ENCODE measurements at regions not wholly inside any gene's neighbourhood (a gene's known extent, or its start where the extent isn't known, plus 50 kb on each side); places are given as distances from the start of the nearest gene placed in this dataset.

DNA sequence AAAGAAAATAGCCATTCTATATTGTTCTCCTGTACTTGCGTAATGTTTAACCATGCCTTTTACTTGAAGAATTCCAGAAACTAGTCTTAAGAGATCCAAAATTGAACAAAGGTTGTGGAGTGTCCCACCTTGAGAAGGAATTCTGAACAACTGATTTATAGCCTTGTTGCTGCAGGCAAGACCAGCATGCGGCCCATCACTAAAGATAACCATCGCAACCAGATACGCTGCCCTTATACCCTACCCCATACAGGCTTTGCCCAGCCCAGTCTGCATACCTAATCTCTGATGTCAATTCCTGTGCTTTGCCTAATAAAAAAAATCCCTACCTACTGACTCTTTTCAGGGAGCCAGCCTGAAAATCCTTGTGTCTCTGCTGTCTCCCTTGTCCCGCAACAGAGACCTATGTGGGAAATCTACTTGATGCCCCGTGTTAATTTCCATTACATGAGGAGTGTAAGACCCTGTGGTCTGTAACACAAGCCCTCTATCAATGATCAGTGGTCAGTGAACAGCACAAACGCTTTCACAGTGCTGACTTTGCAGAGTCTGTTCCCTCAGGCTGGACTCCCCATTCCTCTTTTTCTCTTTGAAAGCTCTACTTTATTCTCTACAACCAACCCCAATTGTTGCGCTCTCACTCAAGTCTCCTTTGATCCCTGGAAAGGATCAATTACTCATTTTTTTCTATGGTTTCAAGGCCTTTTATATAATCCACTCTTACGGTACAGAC lies 125.7 kb upstream of the BTBD3 start:
- Histone ChIP-seq H3K4me3 (ENCODE audit: low read depth, low read length) (no peak overlapping the region), H3K9me3 (ENCODE audit: control insufficient read depth, insufficient read depth, low read length) (no peaks in the 10 kb centered on the region), H3K27ac (ENCODE audit: low read depth, low read length) (no peak overlapping the region), H3K27me3 (ENCODE audit: control insufficient read depth, insufficient read depth, low read length) (no peaks in the 10 kb centered on the region), H3K36me3 (ENCODE audit: control insufficient read depth, insufficient read depth, low read length) (no peaks in the 10 kb centered on the region), H3K4me1 (ENCODE audit: control insufficient read depth, insufficient read depth, low read length) (no peaks in the 10 kb centered on the region)
- WGBS (ENCODE audit: insufficient coverage): 78% methylated on average over 8 of the region's 9 CpGs
- DNase-seq (ENCODE audit: low read depth in 4 of 6, low spot score in 6 of 6): no peak

DNA sequence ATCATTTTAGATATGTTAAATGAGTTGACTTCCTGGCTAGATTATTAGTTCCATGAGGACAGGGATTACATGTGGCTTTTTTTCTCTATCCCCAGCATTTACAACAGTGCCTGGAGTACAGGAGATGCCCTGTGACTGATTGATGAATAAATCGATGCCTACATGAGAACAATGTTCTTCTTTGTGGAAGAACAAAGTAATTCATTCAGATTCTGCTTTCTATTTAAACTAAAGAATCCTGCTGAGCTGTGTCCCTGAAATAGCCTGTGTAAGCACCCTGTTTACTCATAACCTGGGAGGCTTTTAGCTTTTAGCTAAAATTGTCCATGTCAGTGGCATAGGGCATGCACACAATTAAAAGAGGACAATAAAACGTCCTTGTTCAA lies 125.1 kb upstream of the BTBD3 start:
- no peaks in the 10 kb centered on the region for H3K4me1 ChIP-seq (ENCODE audit: control insufficient read depth, insufficient read depth, low read length)
- WGBS (ENCODE audit: insufficient coverage): no CpG with 5 or more reads among the region's 2 CpGs
- no peaks in the 10 kb centered on the region for H3K9me3 ChIP-seq (ENCODE audit: control insufficient read depth, insufficient read depth, low read length)
- H3K27me3 ChIP-seq (ENCODE audit: control insufficient read depth, insufficient read depth, low read length): no peaks in the 10 kb centered on the region
- no peak overlapping the region for H3K27ac ChIP-seq (ENCODE audit: low read depth, low read length)
- H3K4me3 ChIP-seq (ENCODE audit: low read depth, low read length): no peak overlapping the region
- no peaks in the 10 kb centered on the region for H3K36me3 ChIP-seq (ENCODE audit: control insufficient read depth, insufficient read depth, low read length)
- peak in 1 of 6 donors; percentile 42 for DNase-seq (ENCODE audit: low read depth in 4 of 6, low spot score in 6 of 6)

DNA sequence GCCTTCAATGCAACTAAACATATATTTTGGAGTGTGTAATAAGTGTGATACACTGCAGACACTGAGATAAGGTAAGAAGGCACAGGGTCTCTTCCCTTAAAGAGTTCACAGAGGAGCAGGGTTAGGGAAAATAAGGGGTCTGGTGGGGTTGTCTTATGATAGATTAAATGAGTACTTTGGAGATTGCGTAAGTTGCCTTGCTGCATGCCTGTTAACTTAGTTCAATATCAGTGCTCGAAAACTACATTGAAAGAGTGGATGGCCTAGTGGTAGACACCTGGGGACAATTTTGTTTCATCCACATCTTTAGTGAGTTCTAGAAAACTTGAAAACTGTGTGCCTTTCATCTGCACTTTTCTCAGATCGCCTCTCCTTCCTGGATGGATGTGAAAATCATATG lies 123.2 kb upstream of the BTBD3 start:
- WGBS (ENCODE audit: insufficient coverage): no CpG with 5 or more reads among the region's 3 CpGs
- H3K4me3 ChIP-seq (ENCODE audit: low read depth, low read length): no peak overlapping the region
- no peak for DNase-seq (ENCODE audit: low read depth in 4 of 6, low spot score in 6 of 6)
- H3K36me3 ChIP-seq (ENCODE audit: control insufficient read depth, insufficient read depth, low read length): no peaks in the 10 kb centered on the region
- no peaks in the 10 kb centered on the region for H3K9me3 ChIP-seq (ENCODE audit: control insufficient read depth, insufficient read depth, low read length)
- H3K27me3 ChIP-seq (ENCODE audit: control insufficient read depth, insufficient read depth, low read length): no peaks in the 10 kb centered on the region
- no peaks in the 10 kb centered on the region for H3K4me1 ChIP-seq (ENCODE audit: control insufficient read depth, insufficient read depth, low read length)
- H3K27ac ChIP-seq (ENCODE audit: low read depth, low read length): no peak overlapping the region

DNA sequence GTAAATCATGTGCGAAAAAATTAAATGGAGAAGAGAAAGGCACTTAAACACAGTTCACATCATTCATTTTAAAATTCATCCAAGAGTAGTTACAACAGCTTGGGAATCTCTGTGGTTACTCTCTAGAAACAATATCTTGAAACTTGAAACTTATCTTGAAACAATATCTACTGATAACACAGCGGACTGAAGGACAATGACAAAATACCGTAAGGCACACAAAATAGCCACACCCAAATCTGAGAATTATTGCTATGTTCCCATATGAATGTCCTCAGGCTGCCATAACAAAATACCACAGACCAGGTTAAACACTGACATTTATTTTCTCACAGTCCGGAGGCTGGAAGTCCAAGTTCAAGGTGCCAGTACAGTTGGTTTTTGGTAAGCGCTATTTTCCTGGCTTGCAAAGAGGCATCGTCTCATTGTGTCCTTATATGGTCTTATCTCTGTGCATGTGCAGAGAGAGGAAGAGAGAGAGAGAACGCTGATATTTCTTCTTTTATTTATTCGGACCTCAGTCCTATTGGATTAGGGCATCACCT lies 122.5 kb upstream of the BTBD3 start:
- Histone ChIP-seq H3K4me1 (ENCODE audit: control insufficient read depth, insufficient read depth, low read length) (no peaks in the 10 kb centered on the region), H3K27me3 (ENCODE audit: control insufficient read depth, insufficient read depth, low read length) (no peaks in the 10 kb centered on the region), H3K36me3 (ENCODE audit: control insufficient read depth, insufficient read depth, low read length) (no peaks in the 10 kb centered on the region), H3K27ac (ENCODE audit: low read depth, low read length) (no peak overlapping the region), H3K9me3 (ENCODE audit: control insufficient read depth, insufficient read depth, low read length) (no peaks in the 10 kb centered on the region), H3K4me3 (ENCODE audit: low read depth, low read length) (no peak overlapping the region)
- WGBS (ENCODE audit: insufficient coverage): 100% methylated on average over 2 of the region's 8 CpGs
- DNase-seq (ENCODE audit: low read depth in 4 of 6, low spot score in 6 of 6): no peak

- no peak overlapping the region for H3K27ac ChIP-seq (ENCODE audit: low read depth, low read length)
- no peak for DNase-seq (ENCODE audit: low read depth in 4 of 6, low spot score in 6 of 6)
- WGBS (ENCODE audit: insufficient coverage): 69% methylated on average over 3 of the region's 4 CpGs
These were observed 121.7 kb upstream of the BTBD3 start for GRCh38 chr20:11796026-11796425.

GRCh38 chr20:11797156-11797555 lies 120.5 kb upstream of the BTBD3 start:
- peak in 1 of 6 donors; percentile 56 for DNase-seq (ENCODE audit: low read depth in 4 of 6, low spot score in 6 of 6)
- no peak overlapping the region for H3K4me3 ChIP-seq (ENCODE audit: low read depth, low read length)
- no peaks in the 10 kb centered on the region for H3K36me3 ChIP-seq (ENCODE audit: control insufficient read depth, insufficient read depth, low read length)
- no peak overlapping the region for H3K27ac ChIP-seq (ENCODE audit: low read depth, low read length)
- H3K9me3 ChIP-seq (ENCODE audit: control insufficient read depth, insufficient read depth, low read length): no peaks in the 10 kb centered on the region
- H3K27me3 ChIP-seq (ENCODE audit: control insufficient read depth, insufficient read depth, low read length): no peaks in the 10 kb centered on the region
- no peaks in the 10 kb centered on the region for H3K4me1 ChIP-seq (ENCODE audit: control insufficient read depth, insufficient read depth, low read length)

More at GRCh38 chr20:11796026-11796425, 121.7 kb upstream of the BTBD3 start:
- H3K27me3 ChIP-seq (ENCODE audit: control insufficient read depth, insufficient read depth, low read length): no peaks in the 10 kb centered on the region
- no peaks in the 10 kb centered on the region for H3K4me1 ChIP-seq (ENCODE audit: control insufficient read depth, insufficient read depth, low read length)
- H3K4me3 ChIP-seq (ENCODE audit: low read depth, low read length): no peak overlapping the region
- no peaks in the 10 kb centered on the region for H3K9me3 ChIP-seq (ENCODE audit: control insufficient read depth, insufficient read depth, low read length)
- no peaks in the 10 kb centered on the region for H3K36me3 ChIP-seq (ENCODE audit: control insufficient read depth, insufficient read depth, low read length)

GRCh38 chr20:11799281-11799684 lies 118.4 kb upstream of the BTBD3 start:
- H3K4me3 ChIP-seq (ENCODE audit: low read depth, low read length): no peak overlapping the region
- no peaks in the 10 kb centered on the region for H3K36me3 ChIP-seq (ENCODE audit: control insufficient read depth, insufficient read depth, low read length)
- no peaks in the 10 kb centered on the region for H3K27me3 ChIP-seq (ENCODE audit: control insufficient read depth, insufficient read depth, low read length)
- H3K27ac ChIP-seq (ENCODE audit: low read depth, low read length): no peak overlapping the region
- no peak for DNase-seq (ENCODE audit: low read depth in 4 of 6, low spot score in 6 of 6)
- no peaks in the 10 kb centered on the region for H3K4me1 ChIP-seq (ENCODE audit: control insufficient read depth, insufficient read depth, low read length)
- H3K9me3 ChIP-seq (ENCODE audit: control insufficient read depth, insufficient read depth, low read length): no peaks in the 10 kb centered on the region
- WGBS (ENCODE audit: insufficient coverage): no CpG with 5 or more reads among the region's 2 CpGs

DNA sequence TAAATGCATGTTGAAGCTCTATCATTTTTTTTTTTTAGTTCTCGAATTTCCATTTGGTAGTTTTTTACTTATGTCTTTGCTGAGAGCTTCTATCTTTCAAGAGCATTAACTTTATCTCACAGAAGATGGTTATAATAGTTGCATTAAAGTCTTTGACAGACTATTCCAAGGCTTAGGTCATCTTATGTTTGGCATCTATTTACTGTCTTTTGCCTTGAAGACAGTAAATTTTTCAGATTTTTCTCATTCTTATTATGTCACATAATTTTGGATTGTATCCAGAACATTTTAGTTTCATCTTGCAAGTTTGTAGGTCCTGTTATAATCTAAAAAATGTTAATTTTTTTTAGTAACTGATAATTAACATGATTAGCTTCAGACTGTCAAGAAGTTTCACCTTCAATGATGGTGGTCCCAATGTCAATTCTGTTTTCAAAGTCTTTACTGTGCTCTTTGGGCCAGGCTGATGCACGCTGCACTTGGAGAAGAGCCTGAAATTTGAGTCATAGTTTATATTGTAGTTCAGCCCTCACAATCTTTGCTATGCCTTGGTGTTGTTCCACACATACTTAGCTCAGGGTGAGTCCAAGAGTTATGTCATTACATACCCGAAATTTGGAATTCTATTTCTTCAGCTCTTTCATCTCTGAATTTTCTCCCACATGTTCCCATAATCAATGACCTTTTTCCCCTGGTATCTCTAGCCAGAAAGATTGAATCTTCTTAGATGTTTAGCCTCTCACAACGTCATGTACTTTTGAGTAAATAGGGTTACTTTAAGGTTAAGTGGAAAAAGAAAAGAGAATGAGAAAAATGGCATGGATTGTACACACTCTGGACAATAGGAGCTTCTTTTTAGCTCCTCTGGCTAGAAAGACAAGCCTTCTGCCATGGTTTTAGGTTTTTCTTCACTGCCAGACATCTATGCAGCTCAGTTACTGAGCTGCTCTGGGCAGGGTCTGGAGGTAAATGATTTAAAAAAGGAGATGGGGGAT lies 110.3 kb upstream of the BTBD3 start:
- H3K27ac ChIP-seq (ENCODE audit: low read depth, low read length): no peak overlapping the region
- no peaks in the 10 kb centered on the region for H3K4me1 ChIP-seq (ENCODE audit: control insufficient read depth, insufficient read depth, low read length)
- no peak overlapping the region for H3K4me3 ChIP-seq (ENCODE audit: low read depth, low read length)
- peak in 1 of 6 donors; percentile 34 for DNase-seq (ENCODE audit: low read depth in 4 of 6, low spot score in 6 of 6)
- H3K36me3 ChIP-seq (ENCODE audit: control insufficient read depth, insufficient read depth, low read length): no peaks in the 10 kb centered on the region
- no peaks in the 10 kb centered on the region for H3K9me3 ChIP-seq (ENCODE audit: control insufficient read depth, insufficient read depth, low read length)
- WGBS (ENCODE audit: insufficient coverage): 82% methylated on average over 1 of the region's 4 CpGs
- no peaks in the 10 kb centered on the region for H3K27me3 ChIP-seq (ENCODE audit: control insufficient read depth, insufficient read depth, low read length)

DNA sequence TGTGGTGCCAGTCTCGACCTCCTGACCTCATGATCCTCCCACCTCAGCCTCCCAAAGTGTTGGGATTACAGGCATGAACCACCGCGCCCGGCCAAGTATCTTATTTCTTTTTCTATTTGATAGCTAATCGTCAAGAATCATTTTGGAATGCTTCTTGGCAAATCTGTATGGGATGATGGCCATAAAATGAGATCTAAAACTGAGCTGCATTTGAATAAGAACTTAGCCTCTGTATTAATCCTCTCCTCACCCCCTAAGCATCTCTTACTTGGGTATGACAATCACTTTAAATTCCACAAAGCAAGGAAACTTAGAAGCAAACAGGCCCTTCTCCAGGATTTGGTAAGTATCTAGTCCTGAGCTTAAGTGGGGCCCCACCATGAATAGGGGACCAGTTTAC lies 108.9 kb upstream of the BTBD3 start:
- WGBS (ENCODE audit: insufficient coverage): no CpG with 5 or more reads among the region's 5 CpGs
- H3K36me3 ChIP-seq (ENCODE audit: control insufficient read depth, insufficient read depth, low read length): no peaks in the 10 kb centered on the region
- H3K9me3 ChIP-seq (ENCODE audit: control insufficient read depth, insufficient read depth, low read length): no peaks in the 10 kb centered on the region
- H3K4me3 ChIP-seq (ENCODE audit: low read depth, low read length): no peak overlapping the region
- no peaks in the 10 kb centered on the region for H3K27me3 ChIP-seq (ENCODE audit: control insufficient read depth, insufficient read depth, low read length)
- H3K4me1 ChIP-seq (ENCODE audit: control insufficient read depth, insufficient read depth, low read length): no peaks in the 10 kb centered on the region
- no peak overlapping the region for H3K27ac ChIP-seq (ENCODE audit: low read depth, low read length)
- DNase-seq (ENCODE audit: low read depth in 4 of 6, low spot score in 6 of 6): no peak

Measured in spinal cord (tissue), 9 donors.